ENCODE measurements at regions not wholly inside any gene's neighbourhood (a gene's known extent, or its start where the extent isn't known, plus 50 kb on each side); places are given as distances from the start of the nearest gene placed in this dataset.
A peak's percentile ranks its signal among the peaks of the same experiment; 100 is the strongest.

GRCh38 chr1:213429642-213430041 lies 378.6 kb downstream of the RPS6KC1 start:
- TF ChIP-seq EZH2phosphoT487 (IDR thresholded peaks at IDR 0.05) (no peak), CTCF (IDR thresholded peaks at IDR 0.05) (no peak), EZH2 (IDR thresholded peaks at IDR 0.05) (no peak)
- H3K27ac ChIP-seq, result no peak overlapping the region
- H3K4me2 ChIP-seq, result no peak overlapping the region
- Mint-ChIP-seq H3K4me3 (no peak overlapping the region), H3K4me1 (no peaks in the 10 kb centered on the region), H3K27ac (no peak overlapping the region), H3K9me3 (peaks cover 2% of the 10 kb centered on the region), H3K36me3 (no peaks in the 10 kb centered on the region), H3K27me3 (ENCODE audit: insufficient read depth, low read depth) (peaks cover 3% of the 10 kb centered on the region)
- no peak for DNase-seq (ENCODE audit: low spot score)
- no peaks in the 10 kb centered on the region for H3K36me3 ChIP-seq
- no peaks in the 10 kb centered on the region for H4K20me1 ChIP-seq (ENCODE audit: low read depth)
- no peak overlapping the region for H2AFZ ChIP-seq (replicated peaks)
- peaks cover under 1% of the 10 kb centered on the region for H3K4me1 ChIP-seq
- H3K79me2 ChIP-seq (ENCODE audit: low read depth), result no peaks in the 10 kb centered on the region
- H3K4me3 ChIP-seq, result no peak overlapping the region
- H3K27me3 ChIP-seq, result no peaks in the 10 kb centered on the region
- H3F3A ChIP-seq (ENCODE audit: low read depth), result peaks cover 2% of the 10 kb centered on the region
- H3K9me3 ChIP-seq (ENCODE audit: low read depth), result no peaks in the 10 kb centered on the region
- H3K9ac ChIP-seq, result no peak overlapping the region

- H2AFZ ChIP-seq (replicated peaks), result peak overlapping the region; percentile 54
- Mint-ChIP-seq H3K27me3 (ENCODE audit: insufficient read depth, low read depth) (no peaks in the 10 kb centered on the region), H3K4me1 (no peaks in the 10 kb centered on the region), H3K36me3 (no peaks in the 10 kb centered on the region), H3K27ac (no peak overlapping the region), H3K4me3 (no peak overlapping the region), H3K9me3 (peaks cover 2% of the 10 kb centered on the region)
- no peaks in the 10 kb centered on the region for H4K20me1 ChIP-seq (ENCODE audit: low read depth)
- peak overlapping the region; percentile 32 for H3K4me2 ChIP-seq
- no peak overlapping the region for H3K4me3 ChIP-seq
- DNase-seq (ENCODE audit: low spot score), result peak; percentile 20
- H3K9me3 ChIP-seq (ENCODE audit: low read depth), result no peaks in the 10 kb centered on the region
- H3K9ac ChIP-seq, result no peak overlapping the region
- no peak overlapping the region for H3K27ac ChIP-seq
- H3K36me3 ChIP-seq, result no peaks in the 10 kb centered on the region
- no peaks in the 10 kb centered on the region for H3K79me2 ChIP-seq (ENCODE audit: low read depth)
- no peaks in the 10 kb centered on the region for H3F3A ChIP-seq (ENCODE audit: low read depth)
- TF ChIP-seq CTCF (IDR thresholded peaks at IDR 0.05), result no peak
- TF ChIP-seq EZH2phosphoT487 (IDR thresholded peaks at IDR 0.05), result no peak
- TF ChIP-seq EZH2 (IDR thresholded peaks at IDR 0.05), result no peak
- peaks cover 13% of the 10 kb centered on the region for H3K4me1 ChIP-seq
- no peaks in the 10 kb centered on the region for H3K27me3 ChIP-seq
Observed at GRCh38 chr1:213435715-213436114, 384.7 kb downstream of the RPS6KC1 start.

GRCh38 chr1:213438339-213438738 lies 387.3 kb downstream of the RPS6KC1 start:
- Mint-ChIP-seq H3K4me1 (no peaks in the 10 kb centered on the region), H3K36me3 (no peaks in the 10 kb centered on the region), H3K27me3 (ENCODE audit: insufficient read depth, low read depth) (peaks cover 1% of the 10 kb centered on the region), H3K9me3 (peaks cover 2% of the 10 kb centered on the region), H3K4me3 (no peak overlapping the region), H3K27ac (no peak overlapping the region)
- Histone ChIP-seq H4K20me1 (ENCODE audit: low read depth) (no peaks in the 10 kb centered on the region), H3K9me3 (ENCODE audit: low read depth) (no peaks in the 10 kb centered on the region), H3K36me3 (no peaks in the 10 kb centered on the region), H3K27ac (no peak overlapping the region), H3K27me3 (no peaks in the 10 kb centered on the region), H2AFZ (replicated peaks) (no peak overlapping the region), H3K4me1 (peaks cover 13% of the 10 kb centered on the region), H3K4me2 (no peak overlapping the region), H3K9ac (no peak overlapping the region), H3F3A (ENCODE audit: low read depth) (no peaks in the 10 kb centered on the region), H3K79me2 (ENCODE audit: low read depth) (no peaks in the 10 kb centered on the region), H3K4me3 (no peak overlapping the region)
- TF ChIP-seq EZH2phosphoT487 (IDR thresholded peaks at IDR 0.05) (no peak), EZH2 (IDR thresholded peaks at IDR 0.05) (no peak), CTCF (IDR thresholded peaks at IDR 0.05) (no peak)
- no peak for DNase-seq (ENCODE audit: low spot score)

All from neural progenitor cell (in vitro differentiated cells).